Immature natural killer cell (primary cell): ENCODE measurements at regions not wholly inside any gene's neighbourhood (a gene's known extent, or its start where the extent isn't known, plus 50 kb on each side); places are given as distances from the start of the nearest gene placed in this dataset.
A peak's percentile ranks its signal among the peaks of the same experiment; 100 is the strongest.

Experiments used
- DNase-seq, 3 donors: peaks; one replicate each; pipeline ENCODE4 v3.0.0; 2022; ENCODE audit warnings: mixed read lengths in 1 of 3
- H3K27ac Mint-ChIP-seq, 6 donors: one replicate each; pipeline ENCODE4 v1.8.0; 2020; ENCODE audit warnings: mixed read lengths in 6 of 6, mild to moderate bottlenecking in 5 of 6, inconsistent platforms in 4 of 6, moderate library complexity in 3 of 6
- H3K27me3 Mint-ChIP-seq, 3 donors: one replicate each; pipeline ENCODE4 v1.8.0; 2020 to 2021; ENCODE audit warnings: low read depth in 3 of 3, mild to moderate bottlenecking in 3 of 3, mixed read lengths in 3 of 3, moderate library complexity in 3 of 3, inconsistent platforms in 1 of 3
- H3K36me3 Mint-ChIP-seq, 3 donors: one replicate each; pipeline ENCODE4 v1.8.0; 2020; ENCODE audit warnings: mixed read lengths in 3 of 3, inconsistent platforms in 2 of 3, mild to moderate bottlenecking in 2 of 3
- H3K4me1 Mint-ChIP-seq, 2 donors: one replicate each; pipeline ENCODE4 v1.8.0; 2020; ENCODE audit warnings: inconsistent platforms in 2 of 2, mild to moderate bottlenecking in 2 of 2, mixed read lengths in 2 of 2, moderate library complexity in 1 of 2
- H3K4me3 Mint-ChIP-seq, 5 donors: one replicate each; pipeline ENCODE4 v1.8.0; 2020; ENCODE audit warnings: mild to moderate bottlenecking in 5 of 5, mixed read lengths in 5 of 5, inconsistent platforms in 3 of 5, moderate library complexity in 3 of 5
- H3K9me3 Mint-ChIP-seq, 6 donors: one replicate each; pipeline ENCODE4 v1.8.0; 2020; ENCODE audit warnings: mild to moderate bottlenecking in 6 of 6, mixed read lengths in 6 of 6, inconsistent platforms in 4 of 6, moderate library complexity in 3 of 6

- Mint-ChIP-seq H3K36me3 (no peaks in the 10 kb centered on the region), H3K4me1 (peaks cover 14 to 28% of the 10 kb centered on the region in 2 donors), H3K27ac (no peak overlapping the region), H3K27me3 (peaks cover 0 to 7% (median 4%) of the 10 kb centered on the region in 3 donors), H3K9me3 (no peaks in the 10 kb centered on the region), H3K4me3 (no peak overlapping the region)
- DNase-seq: no peak
Measured at GRCh38 chr7:142351145-142351544, 93.3 kb upstream of the PRSS58 start.

- Mint-ChIP-seq H3K27ac (no peak overlapping the region), H3K27me3 (peaks cover 0 to 5% (median 4%) of the 10 kb centered on the region in 3 donors), H3K4me3 (no peak overlapping the region), H3K4me1 (peaks cover 23 to 41% of the 10 kb centered on the region in 2 donors), H3K36me3 (no peaks in the 10 kb centered on the region), H3K9me3 (no peaks in the 10 kb centered on the region)
- DNase-seq: no peak
Measured at GRCh38 chr7:142349670-142350405, 92.0 kb upstream of the PRSS58 start.

- Mint-ChIP-seq H3K27ac (no peak overlapping the region), H3K4me1 (peaks cover 21 to 43% of the 10 kb centered on the region in 2 donors), H3K9me3 (no peaks in the 10 kb centered on the region), H3K4me3 (no peak overlapping the region), H3K36me3 (no peaks in the 10 kb centered on the region), H3K27me3 (peaks cover 0 to 4% (median 4%) of the 10 kb centered on the region in 3 donors)
- DNase-seq: no peak
Measured at GRCh38 chr7:142348921-142349405, 91.1 kb upstream of the PRSS58 start.

- H3K36me3 Mint-ChIP-seq: no peaks in the 10 kb centered on the region
- no peaks in the 10 kb centered on the region for H3K9me3 Mint-ChIP-seq
- DNase-seq: no peak
- H3K27me3 Mint-ChIP-seq: peaks cover 0 to 4% (median 4%) of the 10 kb centered on the region in 3 donors
- no peak overlapping the region for H3K27ac Mint-ChIP-seq
- no peak overlapping the region for H3K4me3 Mint-ChIP-seq
- peaks cover 13 to 35% of the 10 kb centered on the region in 2 donors for H3K4me1 Mint-ChIP-seq
Measured at GRCh38 chr7:142348100-142348499, 90.2 kb upstream of the PRSS58 start.

- no peak overlapping the region for H3K4me3 Mint-ChIP-seq
- H3K4me1 Mint-ChIP-seq: peaks cover 10 to 28% of the 10 kb centered on the region in 2 donors
- H3K27ac Mint-ChIP-seq: no peak overlapping the region
- H3K27me3 Mint-ChIP-seq: peaks cover 0 to 4% (median 2%) of the 10 kb centered on the region in 3 donors
- no peak for DNase-seq
- no peaks in the 10 kb centered on the region for H3K9me3 Mint-ChIP-seq
- H3K36me3 Mint-ChIP-seq: no peaks in the 10 kb centered on the region
Measured at GRCh38 chr7:142347091-142347490, 89.2 kb upstream of the PRSS58 start.

GRCh38 chr7:142345811-142346210, 88.0 kb upstream of the PRSS58 start:
- Mint-ChIP-seq H3K27me3 (peaks cover 0 to 4% (median 2%) of the 10 kb centered on the region in 3 donors), H3K4me3 (peak overlapping the region in 3 of 5 donors; percentile 18 to 33 (median 22)), H3K9me3 (no peaks in the 10 kb centered on the region), H3K4me1 (peaks cover 10 to 23% of the 10 kb centered on the region in 2 donors), H3K36me3 (no peaks in the 10 kb centered on the region), H3K27ac (peak overlapping the region in 2 of 6 donors; percentile 62 to 63)
- DNase-seq: peak in 2 of 3 donors; percentile 35 to 56

- Mint-ChIP-seq H3K4me3 (no peak overlapping the region), H3K27ac (no peak overlapping the region), H3K27me3 (peaks cover 2 to 9% (median 5%) of the 10 kb centered on the region in 3 donors)
Measured at GRCh38 chr7:142338633-142339501, 81.0 kb upstream of the PRSS58 start.

GRCh38 chr7:142337054-142338001, 79.5 kb upstream of the PRSS58 start:
- no peaks in the 10 kb centered on the region for H3K9me3 Mint-ChIP-seq
- H3K4me3 Mint-ChIP-seq: no peak overlapping the region
- no peak for DNase-seq
- H3K36me3 Mint-ChIP-seq: no peaks in the 10 kb centered on the region
- H3K27me3 Mint-ChIP-seq: peaks cover 4 to 9% (median 9%) of the 10 kb centered on the region in 3 donors
- no peaks in the 10 kb centered on the region for H3K4me1 Mint-ChIP-seq
- H3K27ac Mint-ChIP-seq: no peak overlapping the region

More at GRCh38 chr7:142338633-142339501, 81.0 kb upstream of the PRSS58 start:
- H3K9me3 Mint-ChIP-seq: no peaks in the 10 kb centered on the region
- DNase-seq: no peak
- no peaks in the 10 kb centered on the region for H3K4me1 Mint-ChIP-seq
- H3K36me3 Mint-ChIP-seq: no peaks in the 10 kb centered on the region

GRCh38 chr7:142334806-142335205, 76.9 kb upstream of the PRSS58 start:
- Mint-ChIP-seq H3K4me1 (no peaks in the 10 kb centered on the region), H3K4me3 (no peak overlapping the region), H3K36me3 (no peaks in the 10 kb centered on the region), H3K27me3 (peaks cover 2 to 14% (median 7%) of the 10 kb centered on the region in 3 donors), H3K9me3 (no peaks in the 10 kb centered on the region), H3K27ac (no peak overlapping the region)
- DNase-seq: no peak

GRCh38 chr7:142334236-142334635, 76.4 kb upstream of the PRSS58 start:
- Mint-ChIP-seq H3K4me3 (no peak overlapping the region), H3K27me3 (peaks cover 2 to 18% (median 7%) of the 10 kb centered on the region in 3 donors), H3K27ac (no peak overlapping the region), H3K4me1 (no peaks in the 10 kb centered on the region), H3K36me3 (no peaks in the 10 kb centered on the region), H3K9me3 (no peaks in the 10 kb centered on the region)
- DNase-seq: no peak

GRCh38 chr7:142332421-142332820, 74.6 kb upstream of the PRSS58 start:
- Mint-ChIP-seq H3K9me3 (no peaks in the 10 kb centered on the region), H3K4me3 (no peak overlapping the region), H3K27ac (no peak overlapping the region), H3K4me1 (no peaks in the 10 kb centered on the region), H3K27me3 (peaks cover 2 to 23% (median 7%) of the 10 kb centered on the region in 3 donors), H3K36me3 (no peaks in the 10 kb centered on the region)
- no peak for DNase-seq

- no peak overlapping the region for H3K4me3 Mint-ChIP-seq
- H3K36me3 Mint-ChIP-seq: no peaks in the 10 kb centered on the region
- H3K27ac Mint-ChIP-seq: no peak overlapping the region
- DNase-seq: no peak
- no peaks in the 10 kb centered on the region for H3K4me1 Mint-ChIP-seq
- H3K27me3 Mint-ChIP-seq: peaks cover 2 to 19% (median 3%) of the 10 kb centered on the region in 3 donors
- H3K9me3 Mint-ChIP-seq: no peaks in the 10 kb centered on the region
Measured at GRCh38 chr7:142331941-142332340, 74.1 kb upstream of the PRSS58 start.

- H3K27me3 Mint-ChIP-seq: peaks cover 2 to 15% (median 5%) of the 10 kb centered on the region in 3 donors
- H3K27ac Mint-ChIP-seq: no peak overlapping the region
- H3K4me1 Mint-ChIP-seq: no peaks in the 10 kb centered on the region
- H3K9me3 Mint-ChIP-seq: no peaks in the 10 kb centered on the region
- H3K36me3 Mint-ChIP-seq: no peaks in the 10 kb centered on the region
- H3K4me3 Mint-ChIP-seq: no peak overlapping the region
- no peak for DNase-seq
Measured at GRCh38 chr7:142329062-142329790, 71.4 kb upstream of the PRSS58 start.
